HEK293 (cell line): ENCODE measurements at regions not wholly inside any gene's neighbourhood (a gene's known extent, or its start where the extent isn't known, plus 50 kb on each side); places are given as distances from the start of the nearest gene placed in this dataset.

Experiments
- CTCF ChIA-PET: fragments of 350-600 bp; formaldehyde crosslinking; extraction: SDS; loops from one replicate; lab custom pipeline; 2021; ENCODE audit warnings: antibody characterized with exemption; lab: Yijun Ruan, JAX
- POLR2A ChIA-PET: fragments of 300-600 bp; formaldehyde crosslinking; extraction: SDS; loops from one replicate; lab custom pipeline; 2020; ENCODE audit warnings: antibody characterized with exemption, inconsistent platforms; lab: Yijun Ruan, JAX
- H3K27ac ChIP-seq: fragments of 200-500 bp; sonication (Bioruptor generic); 2 replicates; pipeline ENCODE4 v1.5.1; 2014; ENCODE audit warnings: low read depth, low read length, control low read depth, inconsistent platforms; ENCODE audit errors: extremely low read depth
- H3K36me3 ChIP-seq, 2 experiments: fragments of 200-500 bp in 1 of 2; sonication (Bioruptor generic) in 1 of 2; 1 replicate in 1 of 2; 2 replicates in 1 of 2; pipeline ENCODE4 v1.5.1; 2014 to 2017; ENCODE audit warnings: inconsistent platforms in 2 of 2, low read length in 2 of 2; ENCODE audit not compliant: control insufficient read depth in 2 of 2, insufficient read depth in 1 of 2
- H3K4me1 ChIP-seq: fragments of 200-500 bp; sonication (Bioruptor generic); 2 replicates; pipeline ENCODE4 v1.5.1; 2014; ENCODE audit warnings: mild to moderate bottlenecking, low read length, inconsistent platforms; ENCODE audit not compliant: control insufficient read depth, insufficient read depth
- H3K4me3 ChIP-seq: 2 replicates; pipeline ENCODE4 v1.5.1; 2011; ENCODE audit warnings: low read depth, mild to moderate bottlenecking, control low read depth, low read length, moderate library complexity
- H3K9me3 ChIP-seq: fragments of 200-500 bp; sonication (Bioruptor generic); 2 replicates; pipeline ENCODE4 v1.5.1; 2014; ENCODE audit warnings: low read depth, low read length, inconsistent platforms; ENCODE audit not compliant: control insufficient read depth, insufficient read depth
- BCL11A ChIP-seq: fragments of 450-650 bp; formaldehyde crosslinking; IDR thresholded peaks from 2 replicates; pipeline ENCODE4 v1.5.1; 2016; ENCODE audit warnings: low read depth, missing biosample characterization, missing genetic modification characterization
- HOXC10 ChIP-seq: sonication (generic); formaldehyde crosslinking; IDR thresholded peaks from 2 replicates; pipeline ENCODE4 v1.8.1; 2023; ENCODE audit warnings: mild to moderate bottlenecking, missing genetic modification reagents
- KLF8 ChIP-seq: fragments of 450-650 bp; formaldehyde crosslinking; IDR thresholded peaks from 2 replicates; pipeline ENCODE4 v1.5.1; 2016; ENCODE audit warnings: missing biosample characterization, missing genetic modification characterization
- MEIS1 ChIP-seq: sonication (generic); formaldehyde crosslinking; IDR thresholded peaks from 2 replicates; pipeline ENCODE4 v1.8.1; 2022; ENCODE audit warnings: missing genetic modification reagents, mild to moderate bottlenecking, borderline replicate concordance
- YY1 ChIP-seq: fragments of 450-650 bp; formaldehyde crosslinking; IDR thresholded peaks from 2 replicates; pipeline ENCODE4 v1.5.1; 2018; ENCODE audit warnings: missing biosample characterization, missing genetic modification characterization
- YY2 ChIP-seq: fragments of 450-650 bp; formaldehyde crosslinking; IDR thresholded peaks from 2 replicates; pipeline ENCODE4 v1.5.1; 2016; ENCODE audit warnings: missing biosample characterization, missing genetic modification characterization
- ZBTB21 ChIP-seq: fragments of 450-650 bp; formaldehyde crosslinking; IDR thresholded peaks from 2 replicates; pipeline ENCODE4 v1.5.1; 2017; ENCODE audit warnings: missing biosample characterization, missing genetic modification characterization
- ZNF211 ChIP-seq: fragments of 450-650 bp; formaldehyde crosslinking; IDR thresholded peaks from 2 replicates; pipeline ENCODE4 v1.5.1; 2016; ENCODE audit warnings: low read depth, missing biosample characterization, missing genetic modification characterization
- ZNF214 ChIP-seq: fragments of 450-650 bp; formaldehyde crosslinking; IDR thresholded peaks from 2 replicates; pipeline ENCODE4 v1.5.1; 2017; ENCODE audit warnings: missing biosample characterization, mild to moderate bottlenecking, missing genetic modification characterization, borderline replicate concordance
- ZNF223 ChIP-seq: fragments of 450-650 bp; formaldehyde crosslinking; IDR thresholded peaks from 2 replicates; pipeline ENCODE4 v1.5.1; 2016; ENCODE audit warnings: missing biosample characterization, missing genetic modification characterization
- ZNF266 ChIP-seq: fragments of 450-650 bp; formaldehyde crosslinking; IDR thresholded peaks from 2 replicates; pipeline ENCODE4 v1.5.1; 2016; ENCODE audit warnings: missing biosample characterization, missing genetic modification characterization, low read depth
- ZNF311 ChIP-seq: fragments of 450-650 bp; formaldehyde crosslinking; IDR thresholded peaks from 2 replicates; pipeline ENCODE4 v1.5.1; 2017; ENCODE audit warnings: missing biosample characterization, missing genetic modification characterization, borderline replicate concordance
- ZNF530 ChIP-seq: fragments of 450-650 bp; formaldehyde crosslinking; IDR thresholded peaks from 2 replicates; pipeline ENCODE4 v1.5.1; 2016; ENCODE audit warnings: low read depth, missing biosample characterization, missing genetic modification characterization
- ZNF621 ChIP-seq: fragments of 450-650 bp; formaldehyde crosslinking; IDR thresholded peaks from 2 replicates; pipeline ENCODE4 v1.5.1; 2017; ENCODE audit warnings: missing biosample characterization, missing genetic modification characterization
- ZNF660 ChIP-seq: fragments of 450-650 bp; IDR thresholded peaks from 2 replicates; pipeline ENCODE4 v1.5.1; 2018; ENCODE audit warnings: missing biosample characterization, mild to moderate bottlenecking, missing genetic modification characterization
- ZNF707 ChIP-seq: fragments of 450-650 bp; formaldehyde crosslinking; IDR thresholded peaks from 2 replicates; pipeline ENCODE4 v1.5.1; 2016; ENCODE audit warnings: missing biosample characterization, missing genetic modification characterization
- ZSCAN16 ChIP-seq: fragments of 450-650 bp; formaldehyde crosslinking; IDR thresholded peaks from 2 replicates; pipeline ENCODE4 v1.5.1; 2016; ENCODE audit warnings: missing biosample characterization, missing genetic modification characterization
- ZSCAN23 ChIP-seq: fragments of 450-650 bp; formaldehyde crosslinking; IDR thresholded peaks from 2 replicates; pipeline ENCODE4 v1.5.1; 2016; ENCODE audit warnings: missing biosample characterization, missing genetic modification characterization
- TF ChIP-seq, protein P1 (sequence below): fragments of 450-650 bp; formaldehyde crosslinking; IDR thresholded peaks from 2 replicates; pipeline ENCODE4 v1.5.1; 2016; ENCODE audit warnings: missing biosample characterization, missing genetic modification characterization
- TF ChIP-seq, protein P2 (sequence below): fragments of 450-650 bp; formaldehyde crosslinking; IDR thresholded peaks from 2 replicates; pipeline ENCODE4 v1.5.1; 2016; ENCODE audit warnings: missing biosample characterization, missing genetic modification characterization

DNA sequence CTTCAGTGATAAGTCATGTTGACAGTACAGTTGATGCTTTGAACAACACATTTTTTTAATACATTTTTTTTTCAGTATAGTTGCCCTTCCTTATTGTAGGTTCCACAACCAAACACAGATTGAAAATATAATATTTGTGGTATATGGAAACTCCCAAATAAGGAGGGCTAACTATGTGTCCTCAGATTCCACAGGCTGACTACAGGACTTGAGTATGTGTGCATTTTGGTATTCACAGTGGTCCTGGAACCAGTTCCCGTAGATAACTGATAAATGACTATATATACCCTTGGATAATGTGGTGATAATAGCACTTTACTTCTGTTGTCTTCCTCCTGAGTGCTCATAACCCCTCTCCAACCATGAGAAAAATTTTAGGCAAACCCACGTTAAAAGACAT lies 111.6 kb upstream of the NUDT6 start:
- Histone ChIP-seq H3K27ac (no peak overlapping the region), H3K36me3 (no peaks in the 10 kb centered on the region), H3K4me1 (0 out of 2 replicates have a peak, but pooled peaks cover 4% of the 10 kb centered on the region), H3K9me3 (no peaks in the 10 kb centered on the region), H3K4me3 (no peak overlapping the region)
- TF ChIP-seq ZNF530 (tag by site-specific recombination): no peak
- TF ChIP-seq ZNF223 (tag by site-specific recombination): no peak
- TF ChIP-seq YY2 (tag by site-specific recombination): no peak
- no peak for TF ChIP-seq MEIS1 (CRISPR knock-in tag)
- ChIA-PET CTCF (no interaction called here), POLR2A (interaction anchor here (0.6 to 0.7 kb wide), 2 partner anchors 12 to 48 kb away, joined by 3 read pairs; no protein-coding TSS in a partner anchor)

DNA sequence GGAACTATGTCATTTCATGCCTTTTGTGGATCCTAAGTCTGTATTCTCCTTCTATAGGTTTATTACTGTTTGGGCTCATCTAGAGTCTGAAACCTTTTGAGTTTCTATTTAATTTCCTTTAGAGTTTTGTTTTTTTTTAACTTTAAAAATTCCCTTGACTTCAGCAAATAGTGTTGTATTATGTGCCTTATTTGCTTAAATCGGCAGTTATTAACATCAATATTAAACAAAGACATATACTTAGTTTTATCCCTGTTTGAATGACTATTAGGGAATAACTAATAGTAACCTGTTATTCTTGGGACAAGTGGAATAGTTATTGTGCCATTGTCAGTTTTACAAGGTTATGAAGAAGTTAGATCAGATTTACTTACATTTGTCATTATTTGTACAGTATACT lies 112.8 kb upstream of the NUDT6 start:
- CTCF ChIA-PET: no interaction called here
- POLR2A ChIA-PET: no interaction called here
- no peak for TF ChIP-seq ZNF214
- no peak for TF ChIP-seq ZNF621 (tag by site-specific recombination)
- TF ChIP-seq ZNF266 (tag by site-specific recombination): no peak
- TF ChIP-seq KLF8: no peak
- TF ChIP-seq ZSCAN16: no peak
- TF ChIP-seq HOXC10 (CRISPR knock-in tag): no peak
- TF ChIP-seq ZNF211 (tag by site-specific recombination): no peak
- Histone ChIP-seq H3K9me3 (no peaks in the 10 kb centered on the region), H3K36me3 (no peaks in the 10 kb centered on the region), H3K4me1 (0 out of 2 replicates have a peak, but pooled peaks cover 4% of the 10 kb centered on the region), H3K27ac (no peak overlapping the region), H3K4me3 (no peak overlapping the region)

DNA sequence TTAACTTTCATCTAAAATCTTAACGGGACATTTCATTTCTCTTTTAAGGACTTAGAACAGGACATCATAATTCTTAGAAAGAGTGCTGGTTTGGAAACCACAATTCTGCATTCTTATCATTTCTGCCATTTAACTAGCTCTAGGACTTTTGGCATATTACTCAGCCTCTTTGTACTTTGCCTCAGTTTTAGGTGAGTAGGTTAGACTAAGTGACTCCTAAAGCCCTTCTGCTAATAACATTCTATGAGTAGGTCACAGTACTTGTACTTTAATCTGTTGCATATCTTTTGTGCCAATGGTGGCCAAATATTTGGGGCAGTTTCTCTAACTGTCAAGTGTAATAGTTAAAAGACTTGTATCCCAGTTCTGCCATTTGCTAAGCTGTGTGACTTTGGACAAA lies 115.4 kb upstream of the NUDT6 start:
- ChIA-PET POLR2A (no interaction called here), CTCF (no interaction called here)
- H3K4me1 ChIP-seq: 0 out of 2 replicates have a peak, but pooled peaks cover 4% of the 10 kb centered on the region
- no peak overlapping the region for H3K4me3 ChIP-seq
- no peak for TF ChIP-seq YY2 (tag by site-specific recombination)
- no peak for TF ChIP-seq BCL11A (tag by site-specific recombination)
- no peak for TF ChIP-seq YY1 (tag by site-specific recombination)
- no peak for TF ChIP-seq ZBTB21 (tag by site-specific recombination)
- TF ChIP-seq, protein P1, sequence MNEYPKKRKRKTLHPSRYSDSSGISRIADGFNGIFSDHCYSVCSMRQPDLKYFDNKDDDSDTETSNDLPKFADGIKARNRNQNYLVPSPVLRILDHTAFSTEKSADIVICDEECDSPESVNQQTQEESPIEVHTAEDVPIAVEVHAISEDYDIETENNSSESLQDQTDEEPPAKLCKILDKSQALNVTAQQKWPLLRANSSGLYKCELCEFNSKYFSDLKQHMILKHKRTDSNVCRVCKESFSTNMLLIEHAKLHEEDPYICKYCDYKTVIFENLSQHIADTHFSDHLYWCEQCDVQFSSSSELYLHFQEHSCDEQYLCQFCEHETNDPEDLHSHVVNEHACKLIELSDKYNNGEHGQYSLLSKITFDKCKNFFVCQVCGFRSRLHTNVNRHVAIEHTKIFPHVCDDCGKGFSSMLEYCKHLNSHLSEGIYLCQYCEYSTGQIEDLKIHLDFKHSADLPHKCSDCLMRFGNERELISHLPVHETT (tag by site-specific recombination): no peak
- TF ChIP-seq ZNF660 (tag by site-specific recombination): no peak
- no peak for TF ChIP-seq ZNF311 (tag by site-specific recombination)
- TF ChIP-seq, protein P2, sequence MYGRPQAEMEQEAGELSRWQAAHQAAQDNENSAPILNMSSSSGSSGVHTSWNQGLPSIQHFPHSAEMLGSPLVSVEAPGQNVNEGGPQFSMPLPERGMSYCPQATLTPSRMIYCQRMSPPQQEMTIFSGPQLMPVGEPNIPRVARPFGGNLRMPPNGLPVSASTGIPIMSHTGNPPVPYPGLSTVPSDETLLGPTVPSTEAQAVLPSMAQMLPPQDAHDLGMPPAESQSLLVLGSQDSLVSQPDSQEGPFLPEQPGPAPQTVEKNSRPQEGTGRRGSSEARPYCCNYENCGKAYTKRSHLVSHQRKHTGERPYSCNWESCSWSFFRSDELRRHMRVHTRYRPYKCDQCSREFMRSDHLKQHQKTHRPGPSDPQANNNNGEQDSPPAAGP (tag by site-specific recombination): no peak
- TF ChIP-seq ZSCAN23: no peak
- TF ChIP-seq ZNF707 (tag by site-specific recombination): no peak
- no peaks in the 10 kb centered on the region for H3K9me3 ChIP-seq
- no peaks in the 10 kb centered on the region for H3K36me3 ChIP-seq
- no peak overlapping the region for H3K27ac ChIP-seq
